Lower leg skin (tissue), 3 donors: ENCODE measurements at regions not wholly inside any gene's neighbourhood (a gene's known extent, or its start where the extent isn't known, plus 50 kb on each side); places are given as distances from the start of the nearest gene placed in this dataset.

ENCODE experiments used
- CTCF ChIP-seq, 3 donors: fragments of 450-650 bp; IDR thresholded peaks; one replicate each; pipeline ENCODE4 v1.5.1; 2016; ENCODE audit warnings: antibody characterized with exemption in 3 of 3, mild to moderate bottlenecking in 3 of 3, moderate library complexity in 2 of 3
- POLR2A ChIP-seq, 2 donors: fragments of 450-650 bp; IDR thresholded peaks; one replicate each; pipeline ENCODE4 v1.6.1; 2016 to 2017; ENCODE audit warnings: antibody characterized with exemption in 2 of 2, mild to moderate bottlenecking in 1 of 2, moderate library complexity in 1 of 2

GRCh38 chr18:46215902-46216723, 111.9 kb downstream of the HAUS1 start:
- TF ChIP-seq CTCF (IDR thresholded peaks at IDR 0.05) (no peak), POLR2A (IDR thresholded peaks at IDR 0.05) (no peak)
